ENCODE measurements at regions not wholly inside any gene's neighbourhood (a gene's known extent, or its start where the extent isn't known, plus 50 kb on each side); places are given as distances from the start of the nearest gene placed in this dataset.
A peak's percentile ranks its signal among the peaks of the same experiment; 100 is the strongest.

DNA sequence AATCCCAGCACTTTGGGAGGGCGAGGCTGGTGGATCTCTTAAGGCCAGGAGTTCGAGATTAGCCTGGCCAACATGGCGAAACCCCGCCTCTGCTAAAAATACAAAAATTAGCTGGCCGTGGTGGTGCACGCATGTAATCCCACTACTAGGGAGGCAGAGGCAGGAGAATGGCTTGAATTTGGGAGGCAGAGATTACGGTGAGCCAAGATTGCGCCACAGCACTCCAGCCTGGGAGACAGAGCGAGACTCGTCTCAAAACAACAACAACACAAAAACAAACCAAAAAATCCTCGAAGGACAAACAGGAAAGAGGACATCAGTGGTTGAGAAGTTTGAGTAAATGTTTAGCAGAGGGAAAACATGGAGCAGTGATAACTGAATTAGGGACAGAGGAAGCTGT is 52.3 kb upstream of the FAM3C start:
- Histone ChIP-seq H3K9me3 (no peaks in the 10 kb centered on the region), H3K9ac (no peak overlapping the region), H3K4me1 (ENCODE audit: control insufficient read depth in 1 of 2, insufficient read depth in 2 of 2, low read depth in 1 of 2, low read length in 1 of 2) (peaks cover 3 to 15% of the 10 kb centered on the region in 2 experiments; a peak in 1 of 4 replicates), H3K4me2 (no peak overlapping the region), H3K9me2 (no peaks in the 10 kb centered on the region), H3K27ac (ENCODE audit: low read depth in 2 of 2, low read length in 1 of 2) (no peak overlapping the region; a peak in 1 of 4 replicates), H3K4me3 (ENCODE audit: low read depth in 2 of 2, low read length in 1 of 2) (no peak overlapping the region), H4K20me1 (ENCODE audit: insufficient read depth) (no peaks in the 10 kb centered on the region), H3K27me3 (ENCODE audit: insufficient read depth) (no peaks in the 10 kb centered on the region), H2AFZ (ENCODE audit: low read depth) (no peak overlapping the region), H3K79me2 (ENCODE audit: insufficient read depth) (no peaks in the 10 kb centered on the region), H3F3A (replicated peaks; ENCODE audit: insufficient read depth) (peaks cover 9% of the 10 kb centered on the region), H3K36me3 (replicated peaks in 1 of 2; ENCODE audit: control insufficient read depth in 1 of 2, insufficient read depth in 2 of 2, low read length in 1 of 2) (no peaks in the 10 kb centered on the region)
- 85% methylated on average over 11 of the region's 11 CpGs for WGBS (ENCODE audit: low lambda C conversion rate)
- no peak for DNase-seq
- ChIA-PET POLR2A (no interaction called here), CTCF (interaction anchor here (0.6 to 2.8 kb wide), 2 partner anchors 16 to 52 kb away, joined by 3 to 8 read pairs; partner anchors contain the start of gene FAM3C)
- TF ChIP-seq JUND (IDR thresholded peaks at IDR 0.05) (no peak), CHD2 (IDR thresholded peaks at IDR 0.05; ENCODE audit: low read length, partially characterized antibody) (no peak), YY1 (IDR thresholded peaks at IDR 0.05; ENCODE audit: low read depth) (no peak)
- TF ChIP-seq, protein P1, sequence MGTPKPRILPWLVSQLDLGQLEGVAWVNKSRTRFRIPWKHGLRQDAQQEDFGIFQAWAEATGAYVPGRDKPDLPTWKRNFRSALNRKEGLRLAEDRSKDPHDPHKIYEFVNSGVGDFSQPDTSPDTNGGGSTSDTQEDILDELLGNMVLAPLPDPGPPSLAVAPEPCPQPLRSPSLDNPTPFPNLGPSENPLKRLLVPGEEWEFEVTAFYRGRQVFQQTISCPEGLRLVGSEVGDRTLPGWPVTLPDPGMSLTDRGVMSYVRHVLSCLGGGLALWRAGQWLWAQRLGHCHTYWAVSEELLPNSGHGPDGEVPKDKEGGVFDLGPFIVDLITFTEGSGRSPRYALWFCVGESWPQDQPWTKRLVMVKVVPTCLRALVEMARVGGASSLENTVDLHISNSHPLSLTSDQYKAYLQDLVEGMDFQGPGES (IDR thresholded peaks at IDR 0.05; ENCODE audit: low read depth, low read length): no peak

GRCh38 chr7:121447911-121448300 is 51.8 kb upstream of the FAM3C start:
- Histone ChIP-seq H3F3A (replicated peaks; ENCODE audit: insufficient read depth) (peaks cover 9% of the 10 kb centered on the region), H3K9me2 (no peaks in the 10 kb centered on the region), H4K20me1 (ENCODE audit: insufficient read depth) (no peaks in the 10 kb centered on the region), H3K4me3 (ENCODE audit: low read depth in 2 of 2, low read length in 1 of 2) (no peak overlapping the region), H3K36me3 (replicated peaks in 1 of 2; ENCODE audit: control insufficient read depth in 1 of 2, insufficient read depth in 2 of 2, low read length in 1 of 2) (no peaks in the 10 kb centered on the region), H3K27me3 (ENCODE audit: insufficient read depth) (no peaks in the 10 kb centered on the region), H3K27ac (ENCODE audit: low read depth in 2 of 2, low read length in 1 of 2) (peak overlapping the region in 1 of 2 experiments; percentile 20; a peak in 1 of 4 replicates), H2AFZ (ENCODE audit: low read depth) (peak overlapping the region; percentile 52; the same call in 1 of the 2 replicates), H3K9me3 (no peaks in the 10 kb centered on the region), H3K9ac (no peak overlapping the region), H3K4me2 (no peak overlapping the region), H3K79me2 (ENCODE audit: insufficient read depth) (no peaks in the 10 kb centered on the region), H3K4me1 (ENCODE audit: control insufficient read depth in 1 of 2, insufficient read depth in 2 of 2, low read depth in 1 of 2, low read length in 1 of 2) (peaks cover 3 to 15% of the 10 kb centered on the region in 2 experiments; a peak in 1 of 4 replicates)
- WGBS (ENCODE audit: low lambda C conversion rate): 36% methylated on average over 4 of the region's 4 CpGs
- ChIA-PET CTCF (interaction anchor here (0.6 kb wide), 1 partner anchor 17 kb away, joined by 3 read pairs; no protein-coding TSS in a partner anchor), POLR2A (no interaction called here)
- DNase-seq: no peak
- TF ChIP-seq CHD2 (IDR thresholded peaks at IDR 0.05; ENCODE audit: low read length, partially characterized antibody) (no peak), FOXJ3 (CRISPR knock-in tag; IDR thresholded peaks at IDR 0.05) (no peak), MXI1 (IDR thresholded peaks at IDR 0.05; ENCODE audit: low read depth, low read length) (no peak), CTCF (IDR thresholded peaks at IDR 0.05) (no peak), GABPA (IDR thresholded peaks at IDR 0.05; ENCODE audit: low read depth) (no peak), EP300 (IDR thresholded peaks at IDR 0.05; ENCODE audit: borderline replicate concordance in 1 of 2, low read depth in 1 of 2, low read length in 1 of 2) (no peak)
- TF ChIP-seq, protein P2, sequence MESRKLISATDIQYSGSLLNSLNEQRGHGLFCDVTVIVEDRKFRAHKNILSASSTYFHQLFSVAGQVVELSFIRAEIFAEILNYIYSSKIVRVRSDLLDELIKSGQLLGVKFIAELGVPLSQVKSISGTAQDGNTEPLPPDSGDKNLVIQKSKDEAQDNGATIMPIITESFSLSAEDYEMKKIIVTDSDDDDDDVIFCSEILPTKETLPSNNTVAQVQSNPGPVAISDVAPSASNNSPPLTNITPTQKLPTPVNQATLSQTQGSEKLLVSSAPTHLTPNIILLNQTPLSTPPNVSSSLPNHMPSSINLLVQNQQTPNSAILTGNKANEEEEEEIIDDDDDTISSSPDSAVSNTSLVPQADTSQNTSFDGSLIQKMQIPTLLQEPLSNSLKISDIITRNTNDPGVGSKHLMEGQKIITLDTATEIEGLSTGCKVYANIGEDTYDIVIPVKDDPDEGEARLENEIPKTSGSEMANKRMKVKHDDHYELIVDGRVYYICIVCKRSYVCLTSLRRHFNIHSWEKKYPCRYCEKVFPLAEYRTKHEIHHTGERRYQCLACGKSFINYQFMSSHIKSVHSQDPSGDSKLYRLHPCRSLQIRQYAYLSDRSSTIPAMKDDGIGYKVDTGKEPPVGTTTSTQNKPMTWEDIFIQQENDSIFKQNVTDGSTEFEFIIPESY (IDR thresholded peaks at IDR 0.05; ENCODE audit: borderline replicate concordance, low read depth): no peak

All from SK-N-SH (cell line).